Activated CD4-positive, alpha-beta T cell treated with anti-CD3 and anti-CD28 coated beads, Interleukin-2, amount 50 U/mL, for 24 hours (primary cell): ENCODE measurements at regions not wholly inside any gene's neighbourhood (a gene's known extent, or its start where the extent isn't known, plus 50 kb on each side); places are given as distances from the start of the nearest gene placed in this dataset.

Source experiments
- DNase-seq, 2 donors: peaks; one replicate each; pipeline ENCODE4 v3.0.0-alpha.2; 2020; ENCODE audit warnings: low read depth in 1 of 2, low spot score in 1 of 2

DNA sequence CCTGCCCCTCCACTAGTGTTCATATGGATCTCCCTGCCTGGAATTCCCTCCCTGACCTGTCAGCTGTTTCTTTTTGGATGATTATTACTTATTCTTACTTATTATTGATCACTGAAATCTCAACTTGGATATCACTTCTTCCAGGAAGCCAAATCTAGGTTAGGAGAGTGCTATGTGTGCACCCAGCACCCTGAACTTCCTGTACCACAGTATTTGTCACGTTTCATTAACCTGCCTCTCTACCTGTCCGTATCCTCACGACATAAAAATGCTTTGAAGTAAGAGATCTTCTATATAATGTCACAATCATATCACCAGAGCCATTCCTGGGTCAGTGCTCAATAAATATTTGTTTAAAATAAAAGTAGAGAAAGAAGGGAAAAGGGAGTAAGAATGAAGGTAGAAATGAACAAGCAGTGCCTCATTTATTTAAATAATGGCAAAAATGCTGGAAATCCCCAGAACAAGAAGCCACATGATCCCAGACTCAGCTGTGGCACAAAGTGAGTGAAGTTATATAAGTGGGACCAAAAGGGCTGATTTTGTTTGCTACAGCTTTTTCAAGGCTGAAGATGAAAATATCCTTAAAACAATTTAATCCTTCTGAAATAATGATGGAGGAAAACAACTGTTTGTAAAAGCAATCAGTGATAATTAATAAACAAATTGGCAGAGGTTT is 88.0 kb upstream of the MANEA start:
- no peak for DNase-seq

DNA sequence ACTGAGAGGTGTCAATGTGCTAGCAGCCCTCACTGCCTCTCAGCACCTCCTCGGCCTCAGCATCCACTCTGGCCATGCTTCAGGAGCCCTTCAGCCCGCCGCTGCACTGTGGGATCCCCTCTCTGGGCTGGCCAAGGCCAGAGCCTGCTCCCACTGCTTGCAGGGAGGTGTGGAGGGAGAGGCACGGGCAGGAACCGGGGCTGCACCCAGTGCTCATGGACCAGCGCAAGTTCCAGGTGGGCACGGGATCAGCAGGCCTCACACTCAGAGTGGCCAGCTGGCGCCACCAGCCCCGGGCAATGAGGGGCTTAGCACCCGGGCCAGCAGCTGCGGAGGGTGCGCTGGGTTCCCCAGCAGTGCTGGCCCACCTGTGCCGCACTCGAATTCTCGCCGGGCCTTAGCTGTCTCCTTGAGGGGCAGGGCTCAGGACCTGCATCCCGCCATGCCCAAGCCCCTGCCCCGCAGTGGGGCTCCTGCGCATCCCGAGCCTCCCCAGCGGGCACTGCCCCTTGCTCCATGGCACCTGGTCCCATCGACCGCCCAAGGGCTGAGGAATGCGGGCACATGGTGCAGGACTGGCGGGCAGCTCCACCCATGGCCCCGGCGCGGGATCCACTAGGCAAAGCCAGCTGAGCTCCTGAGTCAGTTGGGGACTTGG is 80.4 kb upstream of the MANEA start:
- DNase-seq = no peak

DNA sequence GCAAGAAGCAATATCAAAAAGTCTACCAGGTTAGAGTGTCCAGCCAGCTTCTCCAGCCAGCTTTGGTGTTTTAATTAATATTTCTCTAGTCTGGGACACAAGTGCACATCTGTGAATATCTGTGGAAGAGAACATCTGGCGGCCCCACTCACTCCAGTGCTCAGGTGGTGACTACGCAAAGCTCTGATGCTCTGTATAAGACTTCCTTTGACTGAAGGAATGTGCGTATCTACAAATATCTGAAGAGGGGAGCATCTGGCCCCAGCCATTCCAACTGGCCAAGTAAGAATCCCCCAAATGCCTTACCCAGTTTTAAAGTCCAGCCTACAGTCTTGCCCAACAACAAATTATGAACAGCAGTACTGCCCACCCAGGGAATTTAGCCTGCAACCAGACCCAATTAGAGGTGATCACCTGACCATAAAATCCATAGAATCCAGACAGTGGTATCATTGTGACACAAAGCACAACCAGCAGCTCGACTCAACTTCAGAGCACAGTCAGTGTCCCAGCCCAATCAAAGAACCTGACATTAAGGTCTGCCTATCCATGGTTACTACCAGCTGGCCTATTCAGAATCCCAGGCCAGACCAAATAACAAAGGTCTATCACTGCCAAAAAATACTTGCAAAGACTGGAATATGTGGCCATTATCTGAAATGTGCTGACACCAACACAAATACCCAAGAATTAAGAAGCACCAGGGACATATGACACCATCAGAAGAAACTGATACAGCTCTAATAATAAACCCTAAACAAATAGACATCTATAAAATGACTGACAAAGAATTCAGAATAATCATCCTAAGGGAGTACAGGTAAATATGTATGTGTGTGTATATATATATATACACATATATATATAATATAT is 76.1 kb upstream of the MANEA start:
- DNase-seq = no peak

DNA sequence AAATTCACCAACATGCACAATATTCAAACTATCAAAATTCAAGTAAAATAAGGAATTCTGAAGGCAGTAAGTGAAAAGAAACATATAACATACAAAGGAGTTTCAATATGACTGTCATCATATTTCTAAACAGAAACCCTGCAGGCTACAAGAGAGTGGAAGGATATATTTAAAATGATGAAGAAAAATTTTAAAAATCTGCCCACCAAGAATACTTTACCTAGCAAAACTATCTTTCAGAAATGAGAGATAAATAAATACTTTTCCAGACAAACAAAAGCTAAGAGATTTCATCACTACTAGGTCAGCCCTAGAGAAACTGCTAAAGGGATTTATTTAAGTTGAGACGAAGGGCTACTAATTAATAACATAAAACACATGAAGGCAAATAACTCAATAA is 73.8 kb upstream of the MANEA start:
- DNase-seq = no peak

DNA sequence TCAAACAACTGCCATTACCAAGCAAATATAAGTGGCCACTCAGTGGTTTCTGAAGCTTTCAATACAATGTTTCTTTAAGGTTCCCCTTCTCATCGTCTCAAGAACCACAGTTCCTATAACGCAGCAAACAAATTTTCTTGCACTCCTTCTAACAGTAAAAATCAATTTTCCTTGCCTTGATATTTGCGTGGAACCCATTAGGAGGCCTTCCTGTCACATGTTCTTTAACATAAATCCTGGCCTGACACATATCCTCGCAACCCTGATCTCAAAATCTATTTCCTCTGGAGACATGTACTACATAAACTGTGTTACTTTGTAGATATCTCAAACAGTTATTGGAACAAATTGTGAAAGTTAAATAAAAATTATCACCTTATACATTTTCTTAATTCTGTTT is 65.9 kb upstream of the MANEA start:
- DNase-seq = no peak

DNA sequence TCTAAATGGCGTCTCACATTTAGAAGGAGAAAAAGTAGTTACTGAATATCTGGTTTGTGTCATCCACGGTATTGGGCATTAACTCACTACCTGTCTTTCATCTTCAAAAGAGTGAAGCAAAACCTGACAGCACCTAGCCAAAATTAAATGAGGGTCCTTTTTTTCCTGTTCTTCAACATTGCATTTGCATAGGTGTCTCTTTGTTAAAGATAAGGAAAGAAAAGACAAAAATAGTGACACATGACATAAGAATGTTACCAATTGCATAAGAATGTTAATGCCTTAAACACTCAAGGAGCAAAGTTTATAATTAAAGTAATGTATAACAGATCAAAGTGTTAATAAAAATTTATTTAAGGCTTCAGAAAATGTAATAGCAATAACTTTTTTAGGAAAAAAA is 61.4 kb upstream of the MANEA start:
- DNase-seq = no peak

GRCh38 chr6:95517004-95517403 is 60.3 kb upstream of the MANEA start:
- no peak for DNase-seq

- DNase-seq = no peak
These were observed 59.8 kb upstream of the MANEA start for GRCh38 chr6:95517568-95517967.

DNA sequence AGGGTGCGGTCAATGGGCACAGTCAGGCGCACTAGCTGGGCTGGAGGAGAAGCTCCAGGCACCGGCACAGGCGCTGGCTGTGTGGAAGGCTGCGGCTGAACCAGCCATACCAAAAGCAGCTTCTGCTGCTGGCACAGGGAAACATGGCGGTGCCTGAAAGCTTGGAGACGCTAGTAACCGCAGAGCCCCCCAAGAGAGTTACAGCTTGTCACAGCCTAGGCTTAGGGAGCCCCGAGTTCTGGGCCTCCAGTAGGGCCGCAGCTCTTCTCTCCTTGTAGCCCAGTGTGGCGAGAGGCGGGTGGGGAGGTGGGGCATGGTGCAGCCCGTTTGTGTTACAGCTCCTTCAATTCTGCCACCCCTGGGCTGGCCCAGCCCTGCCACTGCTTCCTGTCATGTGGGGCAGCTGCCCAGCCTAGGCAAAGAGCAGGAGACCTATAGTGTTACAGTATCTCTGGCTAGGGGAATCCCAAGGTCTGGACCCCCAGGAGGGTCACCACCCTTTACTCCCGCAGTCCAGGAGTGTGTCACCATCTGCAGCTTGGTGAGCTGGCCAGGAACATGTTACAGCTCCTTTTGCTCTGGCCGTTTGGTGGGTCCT is 58.6 kb upstream of the MANEA start:
- DNase-seq = no peak

GRCh38 chr6:95519228-95520037 is 57.9 kb upstream of the MANEA start:
- no peak for DNase-seq

- DNase-seq = no peak
These were observed 56.2 kb upstream of the MANEA start for GRCh38 chr6:95521181-95521580.
